HepG2 (cell line): ENCODE measurements at regions not wholly inside any gene's neighbourhood (a gene's known extent, or its start where the extent isn't known, plus 50 kb on each side); places are given as distances from the start of the nearest gene placed in this dataset.

Experiments
- BCLAF1 ChIP-seq: fragments of 450-650 bp; IDR thresholded peaks from 2 replicates; pipeline ENCODE4 v1.6.1; 2017; ENCODE audit warnings: mild to moderate bottlenecking
- CBX2 ChIP-seq, 2 experiments: fragments of 200-600 bp in 1 of 2; sonication (generic); formaldehyde crosslinking in 1 of 2; IDR thresholded peaks; 2 replicates each; pipeline versions ENCODE4 v1.7.0 to v1.8.1; 2018 to 2022; ENCODE audit warnings: low read depth in 2 of 2, low read length in 1 of 2, mild to moderate bottlenecking in 1 of 2, missing genetic modification reagents in 1 of 2
- FOXP1 ChIP-seq, 2 experiments: fragments of 450-650 bp in 1 of 2; IDR thresholded peaks; 2 replicates each; pipeline ENCODE4 v1.6.1; 2017 to 2018; ENCODE audit warnings: antibody characterized with exemption in 1 of 2
- HNRNPUL1 ChIP-seq: fragments of 200-400 bp; formaldehyde crosslinking; IDR thresholded peaks from 2 replicates; pipeline ENCODE4 v1.6.1; 2017; ENCODE audit warnings: low read depth, mild to moderate bottlenecking, low read length, moderate library complexity
- KDM4B ChIP-seq: sonication (generic); formaldehyde crosslinking; IDR thresholded peaks from 2 replicates; pipeline ENCODE4 v1.4.0; 2020; ENCODE audit warnings: missing genetic modification reagents
- LBX2 ChIP-seq: sonication (generic); formaldehyde crosslinking; IDR thresholded peaks from 2 replicates; pipeline ENCODE4 v1.5.0; 2020; ENCODE audit warnings: missing genetic modification reagents, mild to moderate bottlenecking, borderline replicate concordance
- NFKB2 ChIP-seq: sonication (generic); formaldehyde crosslinking; IDR thresholded peaks from 2 replicates; pipeline ENCODE4 v1.4.0; 2020; ENCODE audit warnings: missing genetic modification reagents, borderline replicate concordance
- NFKBIZ ChIP-seq: IDR thresholded peaks from 2 replicates; pipeline ENCODE4 v1.6.1; 2018; ENCODE audit warnings: missing genetic modification reagents, missing compliant biosample characterization
- NFRKB ChIP-seq: fragments of 450-650 bp; IDR thresholded peaks from 2 replicates; pipeline ENCODE4 v1.6.1; 2017
- PLSCR1 ChIP-seq: sonication (generic); formaldehyde crosslinking; IDR thresholded peaks from 2 replicates; pipeline ENCODE4 v1.5.0; 2020; ENCODE audit warnings: missing genetic modification reagents, mild to moderate bottlenecking, borderline replicate concordance
- SIX1 ChIP-seq: sonication (generic); formaldehyde crosslinking; IDR thresholded peaks from 2 replicates; pipeline ENCODE4 v1.4.0; 2020; ENCODE audit warnings: missing genetic modification reagents, borderline replicate concordance
- ZBTB20 ChIP-seq: sonication (generic); formaldehyde crosslinking; IDR thresholded peaks from 2 replicates; pipeline ENCODE4 v1.8.1; 2023; ENCODE audit warnings: missing genetic modification reagents, low read depth, mild to moderate bottlenecking, borderline replicate concordance
- ZKSCAN8 ChIP-seq: IDR thresholded peaks from 2 replicates; pipeline ENCODE4 v1.6.1; 2016; ENCODE audit warnings: borderline replicate concordance, missing genetic modification reagents, missing compliant biosample characterization
- ZNF629 ChIP-seq: sonication (generic); formaldehyde crosslinking; conservative IDR thresholded peaks from 2 replicates; pipeline ENCODE4 v1.5.0; 2020; ENCODE audit warnings: missing genetic modification reagents
- ZNF674 ChIP-seq: sonication (generic); formaldehyde crosslinking; IDR thresholded peaks from 2 replicates; pipeline ENCODE4 v1.5.0; 2020; ENCODE audit warnings: low read depth, mild to moderate bottlenecking, missing genetic modification reagents
- ZXDC ChIP-seq: sonication (generic); formaldehyde crosslinking; IDR thresholded peaks from 2 replicates; pipeline ENCODE4 v1.5.0; 2020; ENCODE audit warnings: mild to moderate bottlenecking, missing genetic modification reagents
- TF ChIP-seq, protein P1 (sequence below): sonication (generic); formaldehyde crosslinking; IDR thresholded peaks from 2 replicates; pipeline ENCODE4 v1.4.0; 2020; ENCODE audit warnings: missing genetic modification reagents
- TF ChIP-seq, protein P2 (sequence below): sonication (generic); formaldehyde crosslinking; IDR thresholded peaks from 2 replicates; pipeline ENCODE4 v1.8.0; 2022; ENCODE audit warnings: mild to moderate bottlenecking, missing genetic modification reagents; ENCODE audit not compliant: insufficient replicate concordance

DNA sequence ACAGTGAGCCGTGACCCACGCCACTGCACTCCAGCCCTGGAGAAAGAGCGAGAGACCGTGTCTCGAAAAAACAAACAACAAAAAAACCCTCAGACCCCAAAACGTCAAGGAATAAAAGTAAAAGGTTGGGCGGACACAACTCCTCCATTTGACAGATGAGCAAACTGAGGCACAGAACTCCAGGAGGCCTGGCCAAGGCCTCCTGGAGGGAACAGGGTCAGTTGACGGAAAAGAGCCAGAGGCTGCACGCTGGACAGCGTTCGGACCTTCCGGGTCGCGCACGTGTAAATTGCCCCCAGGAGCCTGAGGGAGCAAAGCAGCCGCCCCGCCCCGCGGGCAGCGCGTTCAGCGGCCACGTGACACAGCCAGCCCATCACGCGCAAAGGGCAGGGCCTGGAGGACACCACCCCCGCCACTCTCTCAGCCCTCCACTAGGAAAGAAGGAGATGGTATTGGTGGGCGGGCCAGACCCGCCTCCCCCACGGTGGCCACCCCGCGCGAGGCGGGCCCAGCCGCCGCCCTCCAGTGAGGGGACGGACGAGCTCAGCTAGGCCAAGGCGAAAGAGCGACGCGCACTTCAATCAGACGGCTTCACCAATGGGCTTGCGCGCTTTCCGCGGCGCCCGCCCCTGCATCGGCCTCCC is 81.5 kb downstream of the PTPDC1 start (continued):
- TF ChIP-seq SIX1 (CRISPR knock-in tag) (no peak), ZKSCAN8 (0 out of 2 replicates have a peak, but pooled peaks have one; percentile 22), PLSCR1 (CRISPR knock-in tag) (no peak), CBX2 (IDR thresholded peaks at IDR 0.05; ENCODE audit: low read depth, low read length) (no peak), CBX2 (CRISPR knock-in tag; IDR thresholded peaks at IDR 0.05; ENCODE audit: low read depth) (peak; percentile 50; the same call in 1 of the 2 replicates), ZNF629 (peak; percentile 98), ZXDC (CRISPR knock-in tag) (no peak), KDM4B (CRISPR knock-in tag) (no peak), NFKBIZ (CRISPR knock-in tag) (no peak; the same call in 1 of the 2 replicates), ZNF674 (CRISPR knock-in tag) (no peak; the same call in 1 of the 2 replicates), NFRKB (no peak), BCLAF1 (no peak), NFKB2 (CRISPR knock-in tag) (peak; percentile 87; the same call in 1 of the 2 replicates), LBX2 (CRISPR knock-in tag) (peak; percentile 85; the same call in 1 of the 2 replicates), FOXP1 (IDR thresholded peaks at IDR 0.05) (no peak), FOXP1 (CRISPR knock-in tag; IDR thresholded peaks at IDR 0.05) (no peak; the same call in 1 of the 2 replicates), ZBTB20 (CRISPR knock-in tag) (peak; percentile 76; the same call in 1 of the 2 replicates), HNRNPUL1 (no peak)
- TF ChIP-seq, protein P1, sequence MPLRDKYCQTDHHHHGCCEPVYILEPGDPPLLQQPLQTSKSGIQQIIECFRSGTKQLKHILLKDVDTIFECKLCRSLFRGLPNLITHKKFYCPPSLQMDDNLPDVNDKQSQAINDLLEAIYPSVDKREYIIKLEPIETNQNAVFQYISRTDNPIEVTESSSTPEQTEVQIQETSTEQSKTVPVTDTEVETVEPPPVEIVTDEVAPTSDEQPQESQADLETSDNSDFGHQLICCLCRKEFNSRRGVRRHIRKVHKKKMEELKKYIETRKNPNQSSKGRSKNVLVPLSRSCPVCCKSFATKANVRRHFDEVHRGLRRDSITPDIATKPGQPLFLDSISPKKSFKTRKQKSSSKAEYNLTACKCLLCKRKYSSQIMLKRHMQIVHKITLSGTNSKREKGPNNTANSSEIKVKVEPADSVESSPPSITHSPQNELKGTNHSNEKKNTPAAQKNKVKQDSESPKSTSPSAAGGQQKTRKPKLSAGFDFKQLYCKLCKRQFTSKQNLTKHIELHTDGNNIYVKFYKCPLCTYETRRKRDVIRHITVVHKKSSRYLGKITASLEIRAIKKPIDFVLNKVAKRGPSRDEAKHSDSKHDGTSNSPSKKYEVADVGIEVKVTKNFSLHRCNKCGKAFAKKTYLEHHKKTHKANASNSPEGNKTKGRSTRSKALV (CRISPR knock-in tag), result no peak
- TF ChIP-seq, protein P2, sequence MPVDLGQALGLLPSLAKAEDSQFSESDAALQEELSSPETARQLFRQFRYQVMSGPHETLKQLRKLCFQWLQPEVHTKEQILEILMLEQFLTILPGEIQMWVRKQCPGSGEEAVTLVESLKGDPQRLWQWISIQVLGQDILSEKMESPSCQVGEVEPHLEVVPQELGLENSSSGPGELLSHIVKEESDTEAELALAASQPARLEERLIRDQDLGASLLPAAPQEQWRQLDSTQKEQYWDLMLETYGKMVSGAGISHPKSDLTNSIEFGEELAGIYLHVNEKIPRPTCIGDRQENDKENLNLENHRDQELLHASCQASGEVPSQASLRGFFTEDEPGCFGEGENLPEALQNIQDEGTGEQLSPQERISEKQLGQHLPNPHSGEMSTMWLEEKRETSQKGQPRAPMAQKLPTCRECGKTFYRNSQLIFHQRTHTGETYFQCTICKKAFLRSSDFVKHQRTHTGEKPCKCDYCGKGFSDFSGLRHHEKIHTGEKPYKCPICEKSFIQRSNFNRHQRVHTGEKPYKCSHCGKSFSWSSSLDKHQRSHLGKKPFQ (CRISPR knock-in tag), result peak; percentile 33
